ENCODE measurements at regions not wholly inside any gene's neighbourhood (a gene's known extent, or its start where the extent isn't known, plus 50 kb on each side); places are given as distances from the start of the nearest gene placed in this dataset.

GRCh38 chr4:43932448-43932847, 516.2 kb downstream of the KCTD8 start:
- DNase-seq (ENCODE audit: low read depth in 2 of 3, low spot score in 1 of 3): no peak

GRCh38 chr4:43943998-43944397, 504.6 kb downstream of the KCTD8 start:
- DNase-seq (ENCODE audit: low read depth in 2 of 3, low spot score in 1 of 3): no peak

- no peak for DNase-seq (ENCODE audit: low read depth in 2 of 3, low spot score in 1 of 3)
These were observed 488.6 kb downstream of the KCTD8 start for GRCh38 chr4:43959976-43960375.

GRCh38 chr4:43968011-43968410, 480.6 kb downstream of the KCTD8 start:
- DNase-seq (ENCODE audit: low read depth in 2 of 3, low spot score in 1 of 3): no peak

GRCh38 chr4:43983610-43984009, 465.0 kb downstream of the KCTD8 start:
- no peak for DNase-seq (ENCODE audit: low read depth in 2 of 3, low spot score in 1 of 3)

GRCh38 chr4:43987331-43987944, 461.2 kb downstream of the KCTD8 start:
- DNase-seq (ENCODE audit: low read depth in 2 of 3, low spot score in 1 of 3): no peak

- DNase-seq (ENCODE audit: low read depth in 2 of 3, low spot score in 1 of 3): no peak
These were observed 458.1 kb downstream of the KCTD8 start for GRCh38 chr4:43990551-43990950.

GRCh38 chr4:43990963-43991362, 457.6 kb downstream of the KCTD8 start:
- no peak for DNase-seq (ENCODE audit: low read depth in 2 of 3, low spot score in 1 of 3)

- DNase-seq (ENCODE audit: low read depth in 2 of 3, low spot score in 1 of 3): no peak
These were observed 456.1 kb downstream of the KCTD8 start for GRCh38 chr4:43992552-43992951.

- DNase-seq (ENCODE audit: low read depth in 2 of 3, low spot score in 1 of 3): no peak
These were observed 455.3 kb downstream of the KCTD8 start for GRCh38 chr4:43993196-43993902.

- no peak for DNase-seq (ENCODE audit: low read depth in 2 of 3, low spot score in 1 of 3)
These were observed 448.9 kb downstream of the KCTD8 start for GRCh38 chr4:43999669-44000068.

- no peak for DNase-seq (ENCODE audit: low read depth in 2 of 3, low spot score in 1 of 3)
These were observed 446.2 kb downstream of the KCTD8 start for GRCh38 chr4:44002368-44002767.

GRCh38 chr4:44016570-44017421, 431.8 kb downstream of the KCTD8 start:
- no peak for DNase-seq (ENCODE audit: low read depth in 2 of 3, low spot score in 1 of 3)

- DNase-seq (ENCODE audit: low read depth in 2 of 3, low spot score in 1 of 3): no peak
These were observed 431.2 kb downstream of the KCTD8 start for GRCh38 chr4:44017422-44017739.

GRCh38 chr4:44019721-44020120, 428.9 kb downstream of the KCTD8 start:
- no peak for DNase-seq (ENCODE audit: low read depth in 2 of 3, low spot score in 1 of 3)

GRCh38 chr4:44025376-44026020, 423.1 kb downstream of the KCTD8 start:
- DNase-seq (ENCODE audit: low read depth in 2 of 3, low spot score in 1 of 3): no peak

- DNase-seq (ENCODE audit: low read depth in 2 of 3, low spot score in 1 of 3): no peak
These were observed 409.8 kb downstream of the KCTD8 start for GRCh38 chr4:44038811-44039210.

GRCh38 chr4:44046491-44046890, 402.1 kb downstream of the KCTD8 start:
- DNase-seq (ENCODE audit: low read depth in 2 of 3, low spot score in 1 of 3): no peak

GRCh38 chr4:44056721-44057151, 391.9 kb downstream of the KCTD8 start:
- no peak for DNase-seq (ENCODE audit: low read depth in 2 of 3, low spot score in 1 of 3)

GRCh38 chr4:44070843-44071242, 377.8 kb downstream of the KCTD8 start:
- DNase-seq (ENCODE audit: low read depth in 2 of 3, low spot score in 1 of 3): no peak
